Keratinocyte (primary cell): ENCODE measurements at regions not wholly inside any gene's neighbourhood (a gene's known extent, or its start where the extent isn't known, plus 50 kb on each side); places are given as distances from the start of the nearest gene placed in this dataset.
"Not testable (repeated sequence)": the region's sequence is repeated elsewhere in the genome, so short reads cannot be mapped to it uniquely, and the experiment has no call there.

ENCODE experiments used
- DNase-seq: peaks from one replicate; pipeline ENCODE4 v3.0.0-alpha.2; 2011; ENCODE audit warnings: low read depth, missing footprints, low spot score
- FAIRE-seq: peaks from 2 replicates; lab custom pipeline; 2011; peaks lifted over from hg19 to GRCh38; lab: Jason Lieb, UNC
- H2AFZ ChIP-seq: 2 replicates; pipeline ENCODE4 v1.6.0; 2012; ENCODE audit warnings: low read length, control low read depth, inconsistent platforms; ENCODE audit not compliant: control insufficient read depth
- H3K27ac ChIP-seq: 2 replicates; pipeline ENCODE4 v1.5.1; 2011; ENCODE audit warnings: low read length; ENCODE audit not compliant: control insufficient read depth, insufficient read depth
- H3K27me3 ChIP-seq: 3 replicates; pipeline ENCODE4 v1.6.0; 2011; ENCODE audit warnings: low read length; ENCODE audit not compliant: control insufficient read depth, insufficient read depth; ENCODE audit errors: extremely low read depth
- H3K36me3 ChIP-seq, 2 experiments: 2 replicates in 1 of 2; 3 replicates in 1 of 2; pipeline ENCODE4 v1.5.1; 2011; ENCODE audit warnings: low read length in 2 of 2, mild to moderate bottlenecking in 1 of 2; ENCODE audit not compliant: control insufficient read depth in 2 of 2, insufficient read depth in 2 of 2; ENCODE audit errors: extremely low read depth in 1 of 2
- H3K4me1 ChIP-seq: 3 replicates; pipeline ENCODE4 v1.5.1; 2011; ENCODE audit warnings: low read length; ENCODE audit not compliant: control insufficient read depth, insufficient read depth; ENCODE audit errors: extremely low read depth
- H3K4me2 ChIP-seq: 3 replicates; pipeline ENCODE4 v1.6.0; 2011; ENCODE audit warnings: low read depth, low read length; ENCODE audit not compliant: control insufficient read depth, insufficient read depth; ENCODE audit errors: extremely low read depth
- H3K4me3 ChIP-seq, 3 experiments: fragments of 200-600 bp in 1 of 3; sonication (generic) in 1 of 3; 2 replicates in 2 of 3; 3 replicates in 1 of 3; pipeline ENCODE4 v1.5.1; 2011 to 2016; ENCODE audit warnings: low read length in 3 of 3, mild to moderate bottlenecking in 3 of 3, control low read depth in 2 of 3, inconsistent platforms in 1 of 3, low read depth in 1 of 3, mixed read lengths in 1 of 3, mixed run types in 1 of 3, moderate library complexity in 1 of 3; ENCODE audit not compliant: control insufficient read depth in 2 of 3, insufficient read depth in 2 of 3; ENCODE audit errors: extremely low read depth in 1 of 3
- H3K79me2 ChIP-seq: 2 replicates; pipeline ENCODE4 v1.6.0; 2012; ENCODE audit warnings: low read length; ENCODE audit not compliant: control insufficient read depth, insufficient read depth
- H3K9ac ChIP-seq: 3 replicates; pipeline ENCODE4 v1.6.0; 2011; ENCODE audit warnings: low read length; ENCODE audit not compliant: control insufficient read depth, insufficient read depth; ENCODE audit errors: extremely low read depth
- H3K9me1 ChIP-seq: 3 replicates; pipeline ENCODE4 v1.6.0; 2011; ENCODE audit warnings: low read length; ENCODE audit not compliant: control insufficient read depth, insufficient read depth; ENCODE audit errors: extremely low read depth
- H3K9me3 ChIP-seq: 2 replicates; pipeline ENCODE4 v1.5.1; 2012; ENCODE audit warnings: low read depth, low read length; ENCODE audit not compliant: control insufficient read depth
- H4K20me1 ChIP-seq: 3 replicates; pipeline ENCODE4 v1.6.0; 2011; ENCODE audit warnings: low read length; ENCODE audit not compliant: control insufficient read depth, insufficient read depth; ENCODE audit errors: extremely low read depth
- dilution Hi-C: fragments of 300-500 bp; cut with MboI; formaldehyde crosslinking; loops from one replicate; pipeline ENCODE4 v1.7.0; 2020; ENCODE audit warnings: low sequenced_read_pairs; ENCODE audit not compliant: extremely low pct_ligation_motif_present

DNA sequence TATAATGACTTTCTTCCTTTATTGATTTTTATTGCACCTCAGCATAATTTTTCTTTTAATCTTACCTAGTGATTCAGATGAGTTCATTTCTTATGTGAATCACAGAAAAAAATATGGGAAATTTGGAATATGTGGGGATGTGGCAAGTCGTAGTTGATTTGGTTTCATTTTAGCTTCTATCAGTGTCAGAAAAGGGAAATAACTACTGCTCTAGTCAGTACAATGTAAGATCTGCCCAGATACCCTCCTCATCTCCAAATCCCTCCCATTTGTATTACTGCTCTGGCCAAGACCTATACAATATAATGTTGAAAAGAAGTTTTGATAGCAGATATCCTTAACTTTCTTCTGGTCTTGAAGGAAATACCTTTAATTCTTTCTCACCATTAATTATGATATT is 61.9 kb upstream of the TRIM77 start:
- H3K9ac ChIP-seq, H4K20me1 ChIP-seq, H2AFZ ChIP-seq, H3K4me2 ChIP-seq, H3K36me3 ChIP-seq, H3K9me3 ChIP-seq, DNase-seq, FAIRE-seq, H3K4me3 ChIP-seq, H3K4me1 ChIP-seq, H3K79me2 ChIP-seq, H3K9me1 ChIP-seq, H3K27me3 ChIP-seq, H3K27ac ChIP-seq, dilution Hi-C loops: not testable (repeated sequence)

DNA sequence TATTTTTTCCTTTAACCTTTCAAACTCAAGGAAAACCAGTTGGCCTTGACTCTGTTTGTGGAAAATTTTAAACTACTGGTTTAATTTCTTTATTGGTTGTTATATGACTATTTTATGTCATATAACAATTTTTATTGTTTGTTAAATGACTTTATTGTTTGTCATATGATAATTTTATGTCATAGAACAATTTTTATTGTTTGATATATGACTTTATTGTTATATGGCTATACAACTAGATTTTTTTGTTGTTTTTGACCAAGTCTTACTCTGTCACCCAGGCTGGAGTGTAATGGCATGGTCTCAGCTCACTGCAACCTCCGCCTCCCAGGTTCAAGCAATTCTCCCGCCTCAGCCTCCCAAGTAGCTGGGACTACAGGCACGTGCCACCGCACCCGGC is 61.1 kb upstream of the TRIM77 start:
- H3K79me2 ChIP-seq, H3K4me3 ChIP-seq, H3K9ac ChIP-seq, H3K4me2 ChIP-seq, H3K36me3 ChIP-seq, H3K27me3 ChIP-seq, H3K9me3 ChIP-seq, H3K9me1 ChIP-seq, H2AFZ ChIP-seq, dilution Hi-C loops, H4K20me1 ChIP-seq, H3K4me1 ChIP-seq, FAIRE-seq, DNase-seq, H3K27ac ChIP-seq: not testable (repeated sequence)

DNA sequence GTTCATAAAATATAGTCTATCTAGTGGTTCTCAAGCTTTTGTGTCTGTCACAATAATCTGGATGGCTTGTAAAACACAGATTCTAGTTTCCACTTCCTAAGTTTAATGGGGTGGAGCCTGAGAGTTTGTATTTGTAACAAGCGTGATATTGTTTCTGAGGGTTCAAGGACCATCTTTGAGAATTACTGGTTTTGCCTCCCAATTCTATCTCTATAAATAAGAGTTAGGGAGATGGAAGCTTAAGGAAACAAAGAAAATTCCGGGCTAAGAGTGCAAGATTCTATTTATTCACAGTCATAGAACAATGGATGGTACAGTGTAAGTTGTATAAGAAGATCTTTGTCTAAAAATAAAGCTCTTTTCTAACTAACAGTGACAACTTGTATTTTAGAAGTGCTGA is 55.4 kb upstream of the TRIM77 start:
- H4K20me1 ChIP-seq, H3K9me3 ChIP-seq, DNase-seq, H3K4me1 ChIP-seq, H3K9ac ChIP-seq, H3K4me2 ChIP-seq, H3K9me1 ChIP-seq, H3K27ac ChIP-seq, H2AFZ ChIP-seq, H3K27me3 ChIP-seq, H3K36me3 ChIP-seq, H3K79me2 ChIP-seq, FAIRE-seq, dilution Hi-C loops, H3K4me3 ChIP-seq: not testable (repeated sequence)

DNA sequence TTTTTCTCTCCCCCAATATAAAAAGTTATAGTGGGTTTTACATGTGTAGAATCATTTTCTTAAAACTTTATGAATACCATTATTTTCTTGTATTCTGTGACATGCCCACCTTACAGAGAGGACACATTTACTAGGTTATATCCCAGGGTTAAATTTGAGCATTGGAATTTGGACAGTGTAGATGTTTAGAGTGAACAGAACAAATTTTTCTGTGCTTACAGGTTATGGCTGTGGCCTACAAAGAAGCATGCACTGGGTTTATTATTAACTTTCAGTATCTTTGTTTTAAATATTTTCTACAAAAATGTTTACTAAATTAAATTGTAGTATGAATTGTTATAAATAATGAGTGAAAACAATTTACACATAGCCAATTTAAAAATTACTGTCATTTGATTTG is 51.3 kb upstream of the TRIM77 start:
- FAIRE-seq, H4K20me1 ChIP-seq, H3K9me3 ChIP-seq, H3K27ac ChIP-seq, H3K4me2 ChIP-seq, H3K4me1 ChIP-seq, H3K4me3 ChIP-seq, dilution Hi-C loops, H2AFZ ChIP-seq, DNase-seq, H3K36me3 ChIP-seq, H3K27me3 ChIP-seq, H3K9ac ChIP-seq, H3K9me1 ChIP-seq, H3K79me2 ChIP-seq: not testable (repeated sequence)

DNA sequence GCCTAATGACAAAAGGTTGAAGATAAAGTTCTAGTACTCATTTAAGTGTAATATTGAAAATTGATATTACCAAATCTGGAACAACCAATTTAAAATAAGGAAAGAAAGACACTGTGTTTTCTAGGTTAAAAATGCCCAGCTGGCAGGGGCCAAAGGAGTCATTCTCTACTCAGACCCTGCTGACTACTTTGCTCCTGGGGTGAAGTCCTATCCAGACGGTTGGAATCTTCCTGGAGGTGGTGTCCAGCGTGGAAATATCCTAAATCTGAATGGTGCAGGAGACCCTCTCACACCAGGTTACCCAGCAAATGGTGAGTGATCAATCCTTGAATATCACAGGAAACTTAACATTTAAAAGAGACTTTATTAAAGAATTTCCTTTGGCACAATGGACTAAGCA is 50.7 kb upstream of the TRIM77 start:
- H3K4me1 ChIP-seq, H3K27me3 ChIP-seq, FAIRE-seq, H3K79me2 ChIP-seq, H3K4me3 ChIP-seq, H4K20me1 ChIP-seq, dilution Hi-C loops, H3K9me1 ChIP-seq, H3K9me3 ChIP-seq, H3K9ac ChIP-seq, DNase-seq, H2AFZ ChIP-seq, H3K36me3 ChIP-seq, H3K4me2 ChIP-seq, H3K27ac ChIP-seq: not testable (repeated sequence)
